ENCODE measurements at regions not wholly inside any gene's neighbourhood (a gene's known extent, or its start where the extent isn't known, plus 50 kb on each side); places are given as distances from the start of the nearest gene placed in this dataset.
"Not testable (repeated sequence)": the region's sequence is repeated elsewhere in the genome, so short reads cannot be mapped to it uniquely, and the experiment has no call there.

DNA sequence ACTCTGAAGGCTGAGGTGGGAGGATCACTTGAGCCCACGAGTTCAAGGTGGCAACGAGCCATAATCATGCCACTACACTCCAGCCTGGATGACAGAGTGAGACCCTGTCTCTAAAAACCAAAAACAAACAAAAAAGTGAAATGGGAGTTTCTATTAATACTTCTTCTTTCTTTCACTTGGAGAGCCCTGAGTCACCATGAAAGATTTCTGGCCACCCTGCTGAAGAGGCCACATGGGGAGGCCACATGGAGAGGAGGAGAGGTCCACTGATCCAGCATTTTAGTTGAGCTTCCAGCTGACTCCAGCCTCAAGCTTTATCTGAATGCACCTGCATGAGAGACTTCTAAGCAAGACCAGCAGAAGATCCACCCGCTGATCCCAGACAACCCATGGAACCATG is 74.2 kb upstream of the LAPTM4A start:
- Histone ChIP-seq H3K36me3 (ENCODE audit: insufficient read depth) (no peaks in the 10 kb centered on the region), H3K4me3 (ENCODE audit: low read depth, low read length) (no peak overlapping the region), H3K4me1 (ENCODE audit: insufficient read depth) (no peaks in the 10 kb centered on the region), H3K27ac (ENCODE audit: low read depth) (no peak overlapping the region)
- 88% methylated on average over 3 of the region's 3 CpGs for WGBS
- no peak for DNase-seq (ENCODE audit: extremely low spot score)

DNA sequence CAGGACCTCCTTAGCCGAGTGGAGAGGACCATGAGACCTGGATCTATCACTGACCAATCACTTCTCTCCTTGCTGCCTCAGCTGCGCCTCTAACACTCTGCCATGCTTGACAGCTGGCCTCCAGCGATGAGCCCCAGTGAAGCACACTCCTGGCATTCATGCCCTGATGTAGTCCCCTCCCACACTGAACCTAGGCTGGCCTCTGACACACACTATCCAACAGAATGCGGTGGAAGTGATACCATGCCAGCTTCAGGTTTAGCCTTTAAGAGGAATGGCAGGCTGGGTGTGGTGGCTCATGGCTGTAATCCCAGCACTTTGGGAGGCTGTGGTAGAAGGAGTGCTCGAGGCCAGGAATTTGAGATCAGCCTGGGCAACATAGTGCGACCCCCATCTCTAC is 73.7 kb upstream of the LAPTM4A start:
- 89% methylated on average over 6 of the region's 6 CpGs for WGBS
- H3K4me1 ChIP-seq (ENCODE audit: insufficient read depth) = no peaks in the 10 kb centered on the region
- no peak for DNase-seq (ENCODE audit: extremely low spot score)

GRCh38 chr2:20123871-20124594 is 72.6 kb upstream of the LAPTM4A start:
- Histone ChIP-seq H3K27ac (ENCODE audit: low read depth) (no peak overlapping the region), H3K36me3 (ENCODE audit: insufficient read depth) (no peaks in the 10 kb centered on the region), H3K4me3 (ENCODE audit: low read depth, low read length) (no peak overlapping the region), H3K4me1 (ENCODE audit: insufficient read depth) (no peaks in the 10 kb centered on the region)
- no peak for DNase-seq (ENCODE audit: extremely low spot score)
- WGBS = 95% methylated on average over 4 of the region's 4 CpGs

More for the DNA sequence above, 73.7 kb upstream of the LAPTM4A start:
- Histone ChIP-seq H3K4me3 (ENCODE audit: low read depth, low read length) (no peak overlapping the region), H3K27ac (ENCODE audit: low read depth) (no peak overlapping the region), H3K36me3 (ENCODE audit: insufficient read depth) (no peaks in the 10 kb centered on the region)

- Histone ChIP-seq H3K4me3 (ENCODE audit: low read depth, low read length) (no peak overlapping the region), H3K4me1 (ENCODE audit: insufficient read depth) (no peaks in the 10 kb centered on the region), H3K36me3 (ENCODE audit: insufficient read depth) (no peaks in the 10 kb centered on the region), H3K27ac (ENCODE audit: low read depth) (no peak overlapping the region)
- 88% methylated on average over 5 of the region's 5 CpGs for WGBS
- DNase-seq (ENCODE audit: extremely low spot score) = no peak
Measured at GRCh38 chr2:20122864-20123263, 71.4 kb upstream of the LAPTM4A start.

- Histone ChIP-seq H3K4me3 (ENCODE audit: low read depth, low read length) (no peak overlapping the region), H3K27ac (ENCODE audit: low read depth) (no peak overlapping the region), H3K4me1 (ENCODE audit: insufficient read depth) (no peaks in the 10 kb centered on the region), H3K36me3 (ENCODE audit: insufficient read depth) (no peaks in the 10 kb centered on the region)
- 92% methylated on average over 10 of the region's 10 CpGs for WGBS
- no peak for DNase-seq (ENCODE audit: extremely low spot score)
Measured at GRCh38 chr2:20120569-20121416, 69.4 kb upstream of the LAPTM4A start.

- Histone ChIP-seq H3K4me1 (ENCODE audit: insufficient read depth) (no peaks in the 10 kb centered on the region), H3K36me3 (ENCODE audit: insufficient read depth) (no peaks in the 10 kb centered on the region), H3K27ac (ENCODE audit: low read depth) (no peak overlapping the region), H3K4me3 (ENCODE audit: low read depth, low read length) (no peak overlapping the region)
- WGBS = 85% methylated on average over 8 of the region's 8 CpGs
- DNase-seq (ENCODE audit: extremely low spot score) = no peak
Measured at GRCh38 chr2:20118051-20118450, 66.6 kb upstream of the LAPTM4A start.

DNA sequence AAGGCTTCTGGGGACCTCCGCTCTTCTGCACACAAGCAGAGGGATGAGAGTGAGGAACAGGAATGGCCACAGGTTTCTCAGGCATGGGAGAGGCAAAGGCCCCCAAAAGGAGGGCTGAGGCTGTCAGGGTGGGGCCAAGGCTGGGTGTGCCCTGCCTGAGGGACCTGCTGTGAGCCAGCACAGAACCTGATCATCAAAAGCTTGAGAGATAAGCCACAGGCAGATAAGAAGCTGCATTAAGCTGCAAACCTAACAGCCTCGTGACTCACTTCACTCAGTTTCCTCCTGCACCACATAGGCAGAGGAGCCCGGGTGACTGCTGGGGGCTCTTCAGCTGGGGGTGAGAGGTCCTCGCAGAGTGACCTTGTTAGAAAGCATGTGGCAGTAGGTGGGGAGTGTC is 64.5 kb upstream of the LAPTM4A start:
- H3K27ac ChIP-seq (ENCODE audit: low read depth) = no peak overlapping the region
- 66% methylated on average over 4 of the region's 4 CpGs for WGBS
- H3K4me3 ChIP-seq (ENCODE audit: low read depth, low read length) = no peak overlapping the region
- H3K4me1 ChIP-seq (ENCODE audit: insufficient read depth) = no peaks in the 10 kb centered on the region
- no peaks in the 10 kb centered on the region for H3K36me3 ChIP-seq (ENCODE audit: insufficient read depth)
- no peak for DNase-seq (ENCODE audit: extremely low spot score)

DNA sequence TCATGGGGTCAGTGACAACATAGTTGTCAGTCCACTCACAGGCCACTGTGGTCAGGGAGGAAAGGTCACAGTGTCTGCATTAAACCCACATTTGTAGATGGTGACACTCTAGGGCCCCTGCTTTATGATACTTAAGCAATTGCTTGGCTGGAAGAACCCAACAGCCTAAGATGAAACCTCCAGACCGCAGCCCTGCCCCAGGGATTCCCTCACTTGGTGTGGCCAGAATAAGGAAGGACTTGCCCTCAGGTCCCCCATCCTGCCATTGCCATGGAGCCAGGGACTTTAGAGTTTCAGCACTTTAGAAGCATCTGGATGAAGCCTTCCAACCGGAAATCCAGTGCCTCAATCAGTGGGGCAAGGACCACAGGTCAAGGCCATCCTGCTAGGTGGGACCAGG is 63.9 kb upstream of the LAPTM4A start:
- Histone ChIP-seq H3K36me3 (ENCODE audit: insufficient read depth) (no peaks in the 10 kb centered on the region), H3K4me1 (ENCODE audit: insufficient read depth) (no peaks in the 10 kb centered on the region), H3K4me3 (ENCODE audit: low read depth, low read length) (no peak overlapping the region), H3K27ac (ENCODE audit: low read depth) (no peak overlapping the region)
- DNase-seq (ENCODE audit: extremely low spot score) = no peak
- WGBS = 95% methylated on average over 2 of the region's 2 CpGs

GRCh38 chr2:20113986-20114938 is 62.8 kb upstream of the LAPTM4A start:
- no peak overlapping the region for H3K4me3 ChIP-seq (ENCODE audit: low read depth, low read length)
- DNase-seq (ENCODE audit: extremely low spot score) = no peak
- peak overlapping the region; percentile 65 for H3K27ac ChIP-seq (ENCODE audit: low read depth)
- 81% methylated on average over 19 of the region's 19 CpGs for WGBS
- H3K4me1 ChIP-seq (ENCODE audit: insufficient read depth) = no peaks in the 10 kb centered on the region
- no peaks in the 10 kb centered on the region for H3K36me3 ChIP-seq (ENCODE audit: insufficient read depth)

- H3K27ac ChIP-seq (ENCODE audit: low read depth) = peak overlapping the region; percentile 54
- WGBS = 90% methylated on average over 15 of the region's 15 CpGs
- no peak overlapping the region for H3K4me3 ChIP-seq (ENCODE audit: low read depth, low read length)
- DNase-seq (ENCODE audit: extremely low spot score) = no peak
- H3K4me1 ChIP-seq (ENCODE audit: insufficient read depth) = no peaks in the 10 kb centered on the region
- no peaks in the 10 kb centered on the region for H3K36me3 ChIP-seq (ENCODE audit: insufficient read depth)
Measured at GRCh38 chr2:20113004-20113796, 61.8 kb upstream of the LAPTM4A start.

- not testable (repeated sequence) for DNase-seq (ENCODE audit: extremely low spot score); H3K4me1 ChIP-seq (ENCODE audit: insufficient read depth); H3K36me3 ChIP-seq (ENCODE audit: insufficient read depth); H3K4me3 ChIP-seq (ENCODE audit: low read depth, low read length); H3K27ac ChIP-seq (ENCODE audit: low read depth)
- WGBS = 93% methylated on average over 9 of the region's 9 CpGs
Measured at GRCh38 chr2:20112361-20112760, 60.9 kb upstream of the LAPTM4A start.

- H3K4me3 ChIP-seq (ENCODE audit: low read depth, low read length) = no peak overlapping the region
- no peaks in the 10 kb centered on the region for H3K36me3 ChIP-seq (ENCODE audit: insufficient read depth)
- no peak for DNase-seq (ENCODE audit: extremely low spot score)
- no peak overlapping the region for H3K27ac ChIP-seq (ENCODE audit: low read depth)
- peaks cover under 1% of the 10 kb centered on the region for H3K4me1 ChIP-seq (ENCODE audit: insufficient read depth)
- WGBS = 76% methylated on average over 10 of the region's 10 CpGs
Measured at GRCh38 chr2:20111311-20112131, 60.1 kb upstream of the LAPTM4A start.

Data from urinary bladder (tissue), 3 donors.